ENCODE measurements at regions not wholly inside any gene's neighbourhood (a gene's known extent, or its start where the extent isn't known, plus 50 kb on each side); places are given as distances from the start of the nearest gene placed in this dataset. TPM values are rescaled to one million over a fixed set of nuclear protein-coding genes. Genes with fewer than 3 reads are reported as not detected.

DNA sequence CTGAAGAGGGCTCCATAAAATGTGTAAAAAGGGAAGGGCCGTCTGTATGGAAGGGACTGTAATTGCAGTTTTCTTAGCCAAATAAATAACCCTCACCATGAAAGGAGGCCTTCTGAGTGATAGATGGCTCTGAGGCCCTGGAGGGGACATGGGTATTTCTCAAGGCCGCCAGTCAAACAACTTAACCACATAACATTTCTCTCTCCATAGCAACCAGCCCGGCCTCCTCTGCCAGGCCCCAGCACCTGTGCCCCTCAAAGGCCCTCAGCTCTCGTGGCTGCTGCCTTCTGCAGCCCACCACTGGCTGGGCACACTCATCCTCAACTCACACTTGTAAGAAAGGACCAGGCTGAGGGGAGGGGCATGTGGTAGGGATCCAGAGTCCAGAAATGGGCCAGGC lies 57.0 kb upstream of the GJB5 start:
- H3K79me2 ChIP-seq (ENCODE audit: insufficient read depth) = no peaks in the 10 kb centered on the region
- H3K4me3 ChIP-seq = no peak overlapping the region
- TF ChIP-seq EZH2phosphoT487 (IDR thresholded peaks at IDR 0.05; ENCODE audit: insufficient read depth, low read depth) (no peak), EZH2 (IDR thresholded peaks at IDR 0.05; ENCODE audit: insufficient read depth, poor library complexity, severe bottlenecking) (no peak)
- H4K20me1 ChIP-seq (ENCODE audit: insufficient read depth) = no peaks in the 10 kb centered on the region
- in situ Hi-C loops (cut with MboI) = no loop called here
- no peak for DNase-seq
- H3K9ac ChIP-seq = no peak overlapping the region
- 23 to 25% methylated on average over 4 of the region's 4 CpGs for WGBS, 2 experiments (ENCODE audit: low coverage in 1 of 2, low lambda C conversion rate in 2 of 2, missing lambda C conversion rate in 2 of 2)
- H3K27ac ChIP-seq = no peak overlapping the region
- no peaks in the 10 kb centered on the region for H3K36me3 ChIP-seq (ENCODE audit: low read depth)
- no peaks in the 10 kb centered on the region for H3K4me1 ChIP-seq (ENCODE audit: insufficient read depth)
- H3F3A ChIP-seq (ENCODE audit: insufficient read depth) = no peaks in the 10 kb centered on the region
- H3K27me3 ChIP-seq (replicated peaks; ENCODE audit: insufficient read depth) = peaks cover 23% of the 10 kb centered on the region
- no peak overlapping the region for H3K4me2 ChIP-seq (ENCODE audit: unreplicated experiment)
- H3K9me3 ChIP-seq (ENCODE audit: low read depth) = no peaks in the 10 kb centered on the region
- no peak overlapping the region for H2AFZ ChIP-seq
- no peaks in the 10 kb centered on the region for H3K9me2 ChIP-seq (ENCODE audit: insufficient read depth)

DNA sequence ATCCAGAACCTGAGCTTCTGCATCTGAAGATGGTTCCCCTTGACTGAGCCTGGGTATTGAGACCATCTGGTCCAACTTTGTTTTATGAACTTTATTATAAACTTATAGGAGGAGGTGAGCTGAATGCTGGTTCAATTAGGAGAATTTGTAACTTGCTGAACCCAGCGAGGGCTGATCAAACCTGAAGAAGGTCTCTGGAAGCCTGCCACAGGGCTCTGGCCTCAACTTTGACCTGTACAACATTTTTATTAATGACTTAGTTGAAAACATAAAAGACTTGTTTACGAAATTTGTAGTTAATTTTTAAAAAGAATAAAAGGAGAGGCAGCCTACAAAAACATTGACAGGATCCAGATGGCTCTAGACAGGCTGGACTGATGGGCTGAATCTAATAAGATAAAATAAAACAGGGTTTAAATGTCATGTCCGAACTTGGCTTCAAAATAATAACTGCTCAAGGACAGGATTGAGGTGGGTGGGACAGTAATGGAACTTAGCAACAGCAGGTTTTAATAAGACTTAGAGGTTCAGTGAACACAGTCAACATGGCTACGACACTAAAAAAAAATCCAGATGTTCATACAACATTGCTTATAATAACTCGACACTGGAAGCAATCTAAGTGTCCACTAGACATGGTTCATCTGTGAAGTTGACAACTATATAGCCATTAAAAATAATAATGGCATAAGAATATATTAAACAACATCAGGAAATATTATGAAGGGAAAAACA lies 53.4 kb upstream of the GJB5 start:
- 0 to 4% methylated on average over 5 of the region's 5 CpGs for WGBS, 2 experiments (ENCODE audit: low coverage in 1 of 2, low lambda C conversion rate in 2 of 2, missing lambda C conversion rate in 2 of 2)

More for the DNA sequence above, 53.4 kb upstream of the GJB5 start:
- Histone ChIP-seq H3K9me2 (ENCODE audit: insufficient read depth) (no peaks in the 10 kb centered on the region), H4K20me1 (ENCODE audit: insufficient read depth) (no peaks in the 10 kb centered on the region), H3K9me3 (ENCODE audit: low read depth) (no peaks in the 10 kb centered on the region), H3K27ac (no peak overlapping the region), H3K79me2 (ENCODE audit: insufficient read depth) (no peaks in the 10 kb centered on the region), H3K4me1 (ENCODE audit: insufficient read depth) (no peaks in the 10 kb centered on the region), H3K36me3 (ENCODE audit: low read depth) (no peaks in the 10 kb centered on the region), H3K4me3 (no peak overlapping the region), H3F3A (ENCODE audit: insufficient read depth) (no peaks in the 10 kb centered on the region), H3K27me3 (replicated peaks; ENCODE audit: insufficient read depth) (peaks cover 27% of the 10 kb centered on the region; the same call in 1 of the 2 replicates), H2AFZ (no peak overlapping the region), H3K4me2 (ENCODE audit: unreplicated experiment) (no peak overlapping the region), H3K9ac (no peak overlapping the region)
- TF ChIP-seq EZH2 (IDR thresholded peaks at IDR 0.05; ENCODE audit: insufficient read depth, poor library complexity, severe bottlenecking) (no peak), EZH2phosphoT487 (IDR thresholded peaks at IDR 0.05; ENCODE audit: insufficient read depth, low read depth) (no peak)
- DNase-seq = no peak
- in situ Hi-C loops (cut with MboI) = no loop called here

MicroRNAs in the stretch of these regions (microRNA counts, 767-probe panel; counts per million panel counts)
- 447 counts per million, percentile 86 among the panel's probes with 10 or more counts for microRNA hsa-miR-552

Small RNAs in the stretch of these regions (microRNA-seq; reads per million reads assigned to microRNA genes)
- gene MIR552 (ENCODE audit: borderline number of aligned reads) = not detected

Small RNAs in the stretch of these regions (small RNA-seq; reads per million reads assigned to genes)
- gene MIR552 (ENCODE audit: low read depth, low replicate concordance) = not detected
